HG02885 (cell line): ENCODE measurements at regions not wholly inside any gene's neighbourhood (a gene's known extent, or its start where the extent isn't known, plus 50 kb on each side); places are given as distances from the start of the nearest gene placed in this dataset.

Source experiments
- ATAC-seq: cut with Tn5 transposase; IDR thresholded peaks from one replicate; pipeline ENCODE4 v1.9.1; 2021; ENCODE audit warnings: mild to moderate bottlenecking; ENCODE audit not compliant: unreplicated experiment, poor library complexity

GRCh38 chr13:53200075-53200474 is 171.5 kb downstream of the OLFM4 start:
- ATAC-seq: no peak

GRCh38 chr13:53200498-53201453 is 172.2 kb downstream of the OLFM4 start:
- no peak for ATAC-seq

- no peak for ATAC-seq
These were observed 173.0 kb downstream of the OLFM4 start for GRCh38 chr13:53201454-53202225.

GRCh38 chr13:53204598-53204997 is 176.0 kb downstream of the OLFM4 start:
- ATAC-seq: no peak

- ATAC-seq: no peak
These were observed 177.8 kb downstream of the OLFM4 start for GRCh38 chr13:53206455-53206854.

GRCh38 chr13:53207556-53207955 is 178.9 kb downstream of the OLFM4 start:
- ATAC-seq: no peak

- no peak for ATAC-seq
These were observed 185.8 kb downstream of the OLFM4 start for GRCh38 chr13:53214433-53214832.

GRCh38 chr13:53215563-53215962 is 186.9 kb downstream of the OLFM4 start:
- no peak for ATAC-seq

- no peak for ATAC-seq
These were observed 188.2 kb downstream of the OLFM4 start for GRCh38 chr13:53216773-53217172.

GRCh38 chr13:53217194-53217593 is 188.6 kb downstream of the OLFM4 start:
- ATAC-seq: no peak

GRCh38 chr13:53220038-53220437 is 191.4 kb downstream of the OLFM4 start:
- no peak for ATAC-seq

GRCh38 chr13:53237696-53238095 is 209.1 kb downstream of the OLFM4 start:
- no peak for ATAC-seq

GRCh38 chr13:53238261-53238660 is 209.6 kb downstream of the OLFM4 start:
- no peak for ATAC-seq

- ATAC-seq: no peak
These were observed 211.9 kb downstream of the OLFM4 start for GRCh38 chr13:53240401-53241025.

- ATAC-seq: no peak
These were observed 213.3 kb downstream of the OLFM4 start for GRCh38 chr13:53241891-53242348.

- no peak for ATAC-seq
These were observed 220.6 kb downstream of the OLFM4 start for GRCh38 chr13:53249236-53249635.

GRCh38 chr13:53250272-53250875 is 221.8 kb downstream of the OLFM4 start:
- peak; percentile 90 for ATAC-seq

- no peak for ATAC-seq
These were observed 222.4 kb downstream of the OLFM4 start for GRCh38 chr13:53250977-53251376.

GRCh38 chr13:53254500-53254899 is 225.9 kb downstream of the OLFM4 start:
- ATAC-seq: no peak

- ATAC-seq: no peak
These were observed 227.2 kb downstream of the OLFM4 start for GRCh38 chr13:53255795-53256194.
